ENCODE measurements at regions not wholly inside any gene's neighbourhood (a gene's known extent, or its start where the extent isn't known, plus 50 kb on each side); places are given as distances from the start of the nearest gene placed in this dataset.

DNA sequence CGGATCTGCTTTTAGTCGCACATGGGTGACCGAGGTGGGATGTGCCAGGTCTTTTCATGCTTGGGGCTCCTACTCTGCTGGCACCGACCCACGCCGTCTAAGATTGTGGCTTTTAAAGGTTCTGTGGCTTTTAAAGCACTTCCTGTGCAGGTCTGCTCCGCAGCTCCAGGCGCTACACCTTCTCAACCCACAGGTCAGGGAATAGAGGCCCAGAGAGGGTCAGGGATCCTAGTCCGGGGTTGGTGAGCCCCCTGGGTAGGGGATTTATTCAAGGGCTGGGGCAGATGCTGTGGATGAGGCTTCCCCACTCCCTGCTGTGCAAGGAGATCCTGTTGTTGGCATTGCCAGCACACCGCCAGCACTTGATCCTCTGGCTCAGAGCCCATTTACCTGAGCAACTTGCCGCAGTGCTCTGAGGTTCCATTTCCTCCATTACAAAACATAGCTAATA lies 212.8 kb upstream of the RAB4A start:
- Histone ChIP-seq H3K9me3 (ENCODE audit: low read depth, low read length, poor library complexity, severe bottlenecking) (no peaks in the 10 kb centered on the region), H3K36me3 (ENCODE audit: insufficient read depth, low read length, poor library complexity, severe bottlenecking) (no peaks in the 10 kb centered on the region), H3K27me3 (replicated peaks; ENCODE audit: insufficient read depth, low read depth, low read length, poor library complexity) (peaks cover 3% of the 10 kb centered on the region), H3K4me3 (ENCODE audit: low read depth, low read length, poor library complexity, severe bottlenecking) (no peak overlapping the region), H3K27ac (ENCODE audit: low read depth, low read length, poor library complexity, severe bottlenecking) (no peak overlapping the region), H3K4me1 (ENCODE audit: insufficient read depth, low read length, poor library complexity, severe bottlenecking) (no peaks in the 10 kb centered on the region)
- ChIA-PET POLR2A (ENCODE audit: low non-redundant PET) (no interaction called here), CTCF (no interaction called here)
- no TSS peak for BruUV-seq (replicated peaks)
- no peak for DNase-seq (ENCODE audit: low spot score)
- TF ChIP-seq, protein P1, sequence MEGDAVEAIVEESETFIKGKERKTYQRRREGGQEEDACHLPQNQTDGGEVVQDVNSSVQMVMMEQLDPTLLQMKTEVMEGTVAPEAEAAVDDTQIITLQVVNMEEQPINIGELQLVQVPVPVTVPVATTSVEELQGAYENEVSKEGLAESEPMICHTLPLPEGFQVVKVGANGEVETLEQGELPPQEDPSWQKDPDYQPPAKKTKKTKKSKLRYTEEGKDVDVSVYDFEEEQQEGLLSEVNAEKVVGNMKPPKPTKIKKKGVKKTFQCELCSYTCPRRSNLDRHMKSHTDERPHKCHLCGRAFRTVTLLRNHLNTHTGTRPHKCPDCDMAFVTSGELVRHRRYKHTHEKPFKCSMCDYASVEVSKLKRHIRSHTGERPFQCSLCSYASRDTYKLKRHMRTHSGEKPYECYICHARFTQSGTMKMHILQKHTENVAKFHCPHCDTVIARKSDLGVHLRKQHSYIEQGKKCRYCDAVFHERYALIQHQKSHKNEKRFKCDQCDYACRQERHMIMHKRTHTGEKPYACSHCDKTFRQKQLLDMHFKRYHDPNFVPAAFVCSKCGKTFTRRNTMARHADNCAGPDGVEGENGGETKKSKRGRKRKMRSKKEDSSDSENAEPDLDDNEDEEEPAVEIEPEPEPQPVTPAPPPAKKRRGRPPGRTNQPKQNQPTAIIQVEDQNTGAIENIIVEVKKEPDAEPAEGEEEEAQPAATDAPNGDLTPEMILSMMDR (conservative IDR thresholded peaks at IDR 0.05; ENCODE audit: low read depth, low read length) = no peak
- no peak for TF ChIP-seq EZH2 (IDR thresholded peaks at IDR 0.05; ENCODE audit: borderline replicate concordance, low read depth, low read length, poor library complexity, severe bottlenecking)
- intact Hi-C loops (cut with micrococcal nuclease; ENCODE audit: unreplicated experiment) = no loop called here

DNA sequence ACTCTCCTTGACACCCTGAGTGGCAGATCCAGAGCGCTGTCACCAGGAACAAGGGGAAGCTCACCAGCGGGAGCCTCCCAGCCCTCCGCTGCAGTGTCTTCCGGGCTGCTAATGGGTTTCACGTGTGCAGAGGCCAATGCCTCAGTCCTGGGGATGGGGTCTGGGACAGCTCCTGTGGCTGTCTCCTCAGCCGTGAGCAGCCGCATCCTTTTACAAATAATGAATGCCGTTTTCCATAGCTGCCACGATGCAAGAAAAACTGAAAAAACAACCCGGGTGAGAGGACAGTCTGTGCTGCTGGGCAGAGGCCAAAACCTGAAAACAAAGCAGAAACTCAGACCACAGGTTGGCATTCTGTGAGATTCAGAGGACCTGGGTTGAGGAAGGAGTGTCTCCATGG lies 212.2 kb upstream of the RAB4A start:
- intact Hi-C loops (cut with micrococcal nuclease; ENCODE audit: unreplicated experiment) = no loop called here
- H3K27me3 ChIP-seq (replicated peaks; ENCODE audit: insufficient read depth, low read depth, low read length, poor library complexity) = peaks cover 3% of the 10 kb centered on the region
- DNase-seq (ENCODE audit: low spot score) = no peak
- H3K36me3 ChIP-seq (ENCODE audit: insufficient read depth, low read length, poor library complexity, severe bottlenecking) = no peaks in the 10 kb centered on the region
- TF ChIP-seq, protein P1 (conservative IDR thresholded peaks at IDR 0.05; ENCODE audit: low read depth, low read length) = no peak
- no peak for TF ChIP-seq EZH2 (IDR thresholded peaks at IDR 0.05; ENCODE audit: borderline replicate concordance, low read depth, low read length, poor library complexity, severe bottlenecking)
- H3K4me1 ChIP-seq (ENCODE audit: insufficient read depth, low read length, poor library complexity, severe bottlenecking) = no peaks in the 10 kb centered on the region
- no peak overlapping the region for H3K27ac ChIP-seq (ENCODE audit: low read depth, low read length, poor library complexity, severe bottlenecking)
- H3K9me3 ChIP-seq (ENCODE audit: low read depth, low read length, poor library complexity, severe bottlenecking) = no peaks in the 10 kb centered on the region
- CTCF ChIA-PET = no interaction called here
- POLR2A ChIA-PET (ENCODE audit: low non-redundant PET) = no interaction called here
- H3K4me3 ChIP-seq (ENCODE audit: low read depth, low read length, poor library complexity, severe bottlenecking) = no peak overlapping the region
- BruUV-seq (replicated peaks) = no TSS peak

DNA sequence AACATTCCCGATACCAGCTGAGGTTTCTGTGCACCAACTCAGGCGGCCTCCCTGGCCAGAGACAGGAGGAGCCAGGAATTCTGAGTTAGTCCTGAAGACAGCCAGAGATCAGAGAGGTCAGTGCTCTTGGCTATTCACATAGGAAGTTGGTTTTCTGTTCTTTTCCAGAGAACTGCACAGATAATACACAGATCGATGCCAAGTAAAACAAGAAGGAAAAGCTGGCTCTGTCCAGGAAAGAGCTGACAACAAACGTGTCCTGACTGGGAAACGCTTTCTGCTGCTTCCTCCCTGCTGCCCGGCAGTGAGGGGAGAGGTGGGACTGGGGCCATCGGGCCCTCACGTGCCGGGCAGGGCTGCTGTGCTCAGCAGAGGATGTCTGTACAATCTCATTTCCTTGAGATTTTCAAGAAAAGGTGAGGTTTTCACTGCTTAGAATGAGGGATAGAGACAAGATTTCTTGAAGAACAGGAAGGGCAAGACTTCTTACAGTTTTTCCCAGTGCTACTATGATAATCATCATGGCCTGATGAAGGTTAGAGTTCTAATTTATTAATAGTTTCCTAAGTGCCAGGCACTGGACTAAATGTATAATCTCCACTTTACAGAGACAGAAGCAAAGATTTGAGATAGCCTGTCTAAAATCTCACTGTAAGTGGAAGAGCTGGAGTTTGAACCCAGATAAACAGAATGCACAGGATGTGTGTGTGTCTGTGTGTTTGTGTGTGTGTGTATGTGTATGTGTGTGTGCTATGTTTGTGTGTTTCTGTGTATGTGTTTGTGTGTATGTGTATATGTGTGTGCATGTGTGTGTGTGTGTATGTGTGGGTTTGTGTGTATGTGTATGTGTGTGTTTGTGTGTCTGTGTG lies 211.0 kb upstream of the RAB4A start:
- no TSS peak for BruUV-seq (replicated peaks)
- Histone ChIP-seq H3K27me3 (replicated peaks; ENCODE audit: insufficient read depth, low read depth, low read length, poor library complexity) (peaks cover 3% of the 10 kb centered on the region), H3K4me3 (ENCODE audit: low read depth, low read length, poor library complexity, severe bottlenecking) (no peak overlapping the region), H3K4me1 (ENCODE audit: insufficient read depth, low read length, poor library complexity, severe bottlenecking) (no peaks in the 10 kb centered on the region), H3K36me3 (ENCODE audit: insufficient read depth, low read length, poor library complexity, severe bottlenecking) (no peaks in the 10 kb centered on the region), H3K27ac (ENCODE audit: low read depth, low read length, poor library complexity, severe bottlenecking) (no peak overlapping the region), H3K9me3 (ENCODE audit: low read depth, low read length, poor library complexity, severe bottlenecking) (no peaks in the 10 kb centered on the region)
- intact Hi-C loops (cut with micrococcal nuclease; ENCODE audit: unreplicated experiment) = no loop called here
- POLR2A ChIA-PET (ENCODE audit: low non-redundant PET) = no interaction called here
- TF ChIP-seq, protein P1 (conservative IDR thresholded peaks at IDR 0.05; ENCODE audit: low read depth, low read length) = no peak
- no peak for TF ChIP-seq EZH2 (IDR thresholded peaks at IDR 0.05; ENCODE audit: borderline replicate concordance, low read depth, low read length, poor library complexity, severe bottlenecking)
- DNase-seq (ENCODE audit: low spot score) = no peak
- CTCF ChIA-PET = no interaction called here
